Endothelial cell of umbilical vein (primary cell): ENCODE measurements at regions not wholly inside any gene's neighbourhood (a gene's known extent, or its start where the extent isn't known, plus 50 kb on each side); places are given as distances from the start of the nearest gene placed in this dataset.

ENCODE experiments used
- BruUV-seq: library from RNA; stranded (reverse); fragments of 400-500 nt; replicated peaks from 2 replicates; lab custom pipeline; 2021; lab: Mats Ljungman, UMichigan
- CTCF ChIA-PET: fragments of 300-600, 350-600 bp; sonication (Branson Sonifier 250); formaldehyde crosslinking; loops from one replicate; lab custom pipeline; 2021; ENCODE audit warnings: antibody characterized with exemption, inconsistent platforms; lab: Charles Lee
- POLR2A ChIA-PET: fragments of 300-600, 350-600 bp; sonication (Branson Sonifier 250); formaldehyde crosslinking; loops from one replicate; lab custom pipeline; 2021; ENCODE audit warnings: antibody characterized with exemption, inconsistent platforms; lab: Charles Lee
- DNase-seq: peaks from one replicate; pipeline ENCODE4 v3.0.0-alpha.2; 2011; ENCODE audit warnings: low read depth, low spot score
- FAIRE-seq: peaks from 2 replicates; lab custom pipeline; 2011; peaks lifted over from hg19 to GRCh38; lab: Jason Lieb, UNC
- H2AFZ ChIP-seq: 2 replicates; pipeline ENCODE4 v1.6.0; 2012; ENCODE audit warnings: low read depth, low read length, control low read depth, inconsistent platforms
- H3K27ac ChIP-seq: 2 replicates; pipeline ENCODE4 v1.5.1; 2011; ENCODE audit warnings: low read depth, mild to moderate bottlenecking, control low read depth, low read length, moderate library complexity; ENCODE audit not compliant: insufficient read depth
- H3K27me3 ChIP-seq, 2 experiments: 2 replicates each; pipeline versions ENCODE4 v1.6.0 to v1.6.1; 2011; ENCODE audit warnings: low read length in 2 of 2, mixed read lengths in 1 of 2; ENCODE audit not compliant: control insufficient read depth in 2 of 2, insufficient read depth in 2 of 2
- H3K36me3 ChIP-seq, 2 experiments: 2 replicates in 1 of 2; 3 replicates in 1 of 2; pipeline ENCODE4 v1.5.1; 2011; ENCODE audit warnings: low read length in 2 of 2, mild to moderate bottlenecking in 1 of 2, moderate library complexity in 1 of 2; ENCODE audit not compliant: control insufficient read depth in 2 of 2, insufficient read depth in 2 of 2; ENCODE audit errors: extremely low read depth in 1 of 2
- H3K4me1 ChIP-seq: 3 replicates; pipeline ENCODE4 v1.5.1; 2011; ENCODE audit warnings: mild to moderate bottlenecking, low read length; ENCODE audit not compliant: control insufficient read depth, insufficient read depth; ENCODE audit errors: extremely low read depth
- H3K4me2 ChIP-seq: 2 replicates; pipeline ENCODE4 v1.6.1; 2011; ENCODE audit warnings: low read length, control low read depth, mixed read lengths; ENCODE audit not compliant: insufficient read depth
- H3K4me3 ChIP-seq, 3 experiments: fragments of 200-600 bp in 1 of 3; sonication (generic), shearing (Covaris generic) in 1 of 3; replicated peaks in 1 of 3; 2 replicates each; pipeline ENCODE4 v1.5.1; 2011 to 2016; ENCODE audit warnings: control low read depth in 3 of 3, low read length in 3 of 3, mild to moderate bottlenecking in 2 of 3, inconsistent platforms in 1 of 3, low read depth in 1 of 3, moderate library complexity in 1 of 3; ENCODE audit not compliant: insufficient read depth in 1 of 3
- H3K79me2 ChIP-seq: 2 replicates; pipeline ENCODE4 v1.6.0; 2012; ENCODE audit warnings: low read length, inconsistent platforms; ENCODE audit not compliant: control insufficient read depth, insufficient read depth
- H3K9ac ChIP-seq: replicated peaks from 2 replicates; pipeline ENCODE3; 2011; ENCODE audit warnings: low read length, control low read depth; ENCODE audit not compliant: insufficient read depth; ENCODE audit errors: extremely low read depth
- H3K9me1 ChIP-seq: replicated peaks from 3 replicates; pipeline ENCODE4 v1.6.0; 2011; ENCODE audit warnings: mild to moderate bottlenecking, low read length; ENCODE audit not compliant: control insufficient read depth, insufficient read depth; ENCODE audit errors: extremely low read depth
- H3K9me3 ChIP-seq: replicated peaks from 2 replicates; pipeline ENCODE4 v1.5.1; 2012; ENCODE audit warnings: low read length, inconsistent platforms; ENCODE audit not compliant: control insufficient read depth, insufficient read depth
- H4K20me1 ChIP-seq: replicated peaks from 2 replicates; pipeline ENCODE3; 2011; ENCODE audit warnings: mild to moderate bottlenecking, low read length; ENCODE audit not compliant: control insufficient read depth, insufficient read depth; ENCODE audit errors: extremely low read depth
- JUN ChIP-seq: IDR thresholded peaks from 2 replicates; pipeline ENCODE4 v1.6.1; 2011; ENCODE audit warnings: borderline replicate concordance, low read depth; ENCODE audit not compliant: insufficient read length, insufficient read depth
- POLR2A ChIP-seq: IDR thresholded peaks from 2 replicates; pipeline ENCODE4 v1.6.1; 2012; ENCODE audit warnings: low read depth, mild to moderate bottlenecking, control low read depth, low read length
- POLR2AphosphoS5 ChIP-seq: IDR thresholded peaks from 2 replicates; pipeline ENCODE4 v1.6.1; 2012; ENCODE audit warnings: low read depth, mild to moderate bottlenecking, control low read depth, low read length, moderate library complexity; ENCODE audit not compliant: insufficient read depth
- dilution Hi-C: fragments of 300-500 bp; cut with MboI; formaldehyde crosslinking; loops from one replicate; pipeline ENCODE4 v1.15.0; 2019; ENCODE audit warnings: low sequenced_read_pairs; ENCODE audit not compliant: extremely low pct_ligation_motif_present
- intact Hi-C: fragments of 100-400 bp; cut with micrococcal nuclease; formaldehyde crosslinking; loops from one replicate; pipeline ENCODE4 v1.10.0; 2022
- TF ChIP-seq, protein P1 (sequence below), 2 donors: IDR thresholded peaks; 1 replicate in 1 of 2; 2 replicates in 1 of 2; pipeline ENCODE4 v1.5.1; 2011; ENCODE audit warnings: low read length in 2 of 2, mild to moderate bottlenecking in 2 of 2, moderate library complexity in 2 of 2, control low read depth in 1 of 2, inconsistent platforms in 1 of 2, low read depth in 1 of 2; ENCODE audit not compliant: insufficient read depth in 1 of 2; ENCODE audit errors: extremely low read depth in 1 of 2
- TF ChIP-seq, protein P2 (sequence below): IDR thresholded peaks from 2 replicates; pipeline ENCODE4 v1.6.1; 2011; ENCODE audit not compliant: insufficient read depth, insufficient read length

DNA sequence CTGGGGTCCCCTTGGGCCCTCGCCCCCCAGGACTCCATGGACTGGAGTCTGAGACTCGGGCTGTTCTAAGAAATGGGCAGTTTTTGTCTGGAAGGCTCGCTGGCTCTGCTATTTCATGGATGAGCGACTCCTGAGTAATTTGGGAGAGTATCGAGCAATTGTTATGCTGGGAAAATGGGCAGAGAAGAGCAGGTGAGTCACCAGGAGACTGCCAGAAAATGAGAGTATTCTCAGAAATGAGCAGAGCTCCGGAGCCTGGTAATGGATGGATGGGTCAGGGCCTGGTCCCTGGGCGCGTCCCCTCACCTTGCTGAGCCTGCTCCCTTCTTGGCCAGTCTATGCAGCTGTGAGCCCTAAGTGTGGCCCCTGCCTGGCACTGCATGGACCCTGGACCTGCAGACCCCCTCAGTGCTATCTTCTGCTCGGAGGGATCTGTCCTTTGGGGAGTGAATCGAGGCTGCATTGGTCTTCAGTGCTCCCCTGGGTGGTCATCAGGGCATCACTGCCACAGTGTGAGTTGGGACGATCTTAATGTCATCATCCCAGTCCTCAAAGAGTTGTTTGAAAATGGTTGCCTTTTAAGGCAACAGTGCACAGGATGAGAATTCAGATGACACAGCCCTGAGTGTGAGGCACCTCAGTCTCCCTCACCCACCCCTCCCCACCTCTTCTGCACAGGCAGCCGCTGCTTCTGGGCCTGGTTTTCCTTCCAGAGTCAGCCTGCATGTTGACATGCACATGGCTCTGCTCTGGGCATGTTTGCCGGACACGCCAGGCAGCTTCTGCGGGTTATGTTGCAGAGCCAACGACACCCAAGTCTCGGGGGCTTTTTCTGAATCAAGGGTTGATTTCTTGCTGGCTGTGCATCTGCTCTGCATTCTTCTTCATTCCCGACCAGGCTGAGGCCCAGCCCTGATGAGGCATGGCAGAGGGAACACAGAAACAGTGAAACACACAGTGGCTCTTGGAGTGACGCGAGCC is 519.0 kb downstream of the TBC1D22A start:
- TF ChIP-seq POLR2A (no peak), JUN (no peak), POLR2AphosphoS5 (no peak)
- TF ChIP-seq, protein P1, sequence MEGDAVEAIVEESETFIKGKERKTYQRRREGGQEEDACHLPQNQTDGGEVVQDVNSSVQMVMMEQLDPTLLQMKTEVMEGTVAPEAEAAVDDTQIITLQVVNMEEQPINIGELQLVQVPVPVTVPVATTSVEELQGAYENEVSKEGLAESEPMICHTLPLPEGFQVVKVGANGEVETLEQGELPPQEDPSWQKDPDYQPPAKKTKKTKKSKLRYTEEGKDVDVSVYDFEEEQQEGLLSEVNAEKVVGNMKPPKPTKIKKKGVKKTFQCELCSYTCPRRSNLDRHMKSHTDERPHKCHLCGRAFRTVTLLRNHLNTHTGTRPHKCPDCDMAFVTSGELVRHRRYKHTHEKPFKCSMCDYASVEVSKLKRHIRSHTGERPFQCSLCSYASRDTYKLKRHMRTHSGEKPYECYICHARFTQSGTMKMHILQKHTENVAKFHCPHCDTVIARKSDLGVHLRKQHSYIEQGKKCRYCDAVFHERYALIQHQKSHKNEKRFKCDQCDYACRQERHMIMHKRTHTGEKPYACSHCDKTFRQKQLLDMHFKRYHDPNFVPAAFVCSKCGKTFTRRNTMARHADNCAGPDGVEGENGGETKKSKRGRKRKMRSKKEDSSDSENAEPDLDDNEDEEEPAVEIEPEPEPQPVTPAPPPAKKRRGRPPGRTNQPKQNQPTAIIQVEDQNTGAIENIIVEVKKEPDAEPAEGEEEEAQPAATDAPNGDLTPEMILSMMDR (IDR thresholded peaks at IDR 0.05; ENCODE audit: extremely low read depth in 1 of 2, insufficient read depth in 1 of 2, low read depth in 1 of 2, low read length in 2 of 2), result no peak
- TF ChIP-seq, protein P2, sequence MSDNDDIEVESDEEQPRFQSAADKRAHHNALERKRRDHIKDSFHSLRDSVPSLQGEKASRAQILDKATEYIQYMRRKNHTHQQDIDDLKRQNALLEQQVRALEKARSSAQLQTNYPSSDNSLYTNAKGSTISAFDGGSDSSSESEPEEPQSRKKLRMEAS, result no peak
- FAIRE-seq (no peak), DNase-seq (no peak)
- Histone ChIP-seq H3K79me2 (no peaks in the 10 kb centered on the region), H3K4me2 (no peak overlapping the region), H3K27ac (no peak overlapping the region), H3K4me3 (no peak overlapping the region), H3K9ac (no peak overlapping the region), H3K36me3 (no peaks in the 10 kb centered on the region), H3K9me3 (no peaks in the 10 kb centered on the region), H3K27me3 (no peaks in the 10 kb centered on the region), H4K20me1 (no peaks in the 10 kb centered on the region), H2AFZ (no peak overlapping the region), H3K9me1 (no peaks in the 10 kb centered on the region), H3K4me1 (no peaks in the 10 kb centered on the region)
- BruUV-seq, result no TSS peak
- intact Hi-C loops (no loop called here), dilution Hi-C loops (no loop called here)
- ChIA-PET POLR2A (no interaction called here), CTCF (interaction anchor here (1.5 kb wide), 1 partner anchor 13 kb away, joined by 4 read pairs; no protein-coding TSS in a partner anchor)
